Activated effector memory CD4-positive, alpha-beta T cell treated with anti-CD3 and anti-CD28 coated beads, Interleukin-2, amount 50 U/mL, for 16 hours (primary cell): ENCODE measurements at regions not wholly inside any gene's neighbourhood (a gene's known extent, or its start where the extent isn't known, plus 50 kb on each side); places are given as distances from the start of the nearest gene placed in this dataset.

Experiments used
- DNase-seq: peaks from one replicate; pipeline ENCODE4 v3.0.0-alpha.2; 2020

DNA sequence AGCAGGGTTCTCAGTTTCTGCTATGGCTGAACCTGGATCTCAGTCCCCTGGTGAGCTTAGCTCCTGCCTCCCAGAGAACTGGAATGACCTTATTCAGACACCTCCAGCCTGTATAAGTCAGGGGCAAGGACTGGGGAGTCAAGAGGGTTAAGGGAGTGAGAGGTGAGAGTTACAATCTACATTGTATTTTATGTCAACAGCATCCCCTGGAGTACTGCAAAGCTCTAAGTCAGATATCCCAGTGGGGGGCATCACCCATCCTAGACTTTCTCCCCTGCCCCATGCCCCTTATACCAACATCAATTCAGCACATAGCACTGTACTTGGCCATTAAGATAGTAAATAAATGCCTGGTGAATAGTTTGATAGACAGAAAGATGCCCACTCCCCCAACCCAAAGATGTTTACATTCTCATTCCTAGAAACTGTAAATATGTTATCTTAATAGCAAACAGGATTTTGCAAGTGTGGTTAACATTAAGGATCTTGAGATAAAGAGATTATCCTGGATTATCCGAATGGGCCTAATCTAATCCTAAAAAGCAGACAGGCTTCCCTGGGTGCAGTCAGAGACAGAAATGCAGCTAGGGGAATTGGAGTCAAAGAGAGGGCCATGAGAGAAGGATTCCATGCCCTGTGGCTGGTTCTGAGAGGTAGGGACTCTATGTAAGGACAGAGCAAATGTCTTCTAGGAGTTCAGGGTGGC lies 132.3 kb upstream of the RASGRP1 start:
- DNase-seq: no peak

DNA sequence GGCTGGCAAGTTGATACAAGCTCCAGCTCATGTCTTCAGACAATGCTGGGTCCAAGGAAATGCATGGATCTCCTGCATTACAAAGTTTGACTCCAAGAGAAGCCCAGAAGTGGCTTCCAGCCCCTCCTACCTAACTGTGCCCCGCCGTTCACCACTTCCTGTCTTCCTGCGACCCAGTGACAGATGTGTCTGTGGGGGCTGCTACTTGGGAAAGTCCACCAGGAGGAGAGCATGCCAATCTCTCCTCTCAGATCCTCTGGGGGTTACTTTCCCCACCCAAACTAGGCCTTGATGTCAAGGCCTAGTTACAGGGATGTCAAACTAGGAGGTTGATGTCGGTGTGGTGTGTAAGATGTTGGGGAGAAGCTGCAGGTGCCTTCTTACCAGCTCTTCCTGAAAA lies 133.6 kb upstream of the RASGRP1 start:
- peak; percentile 76 for DNase-seq

DNA sequence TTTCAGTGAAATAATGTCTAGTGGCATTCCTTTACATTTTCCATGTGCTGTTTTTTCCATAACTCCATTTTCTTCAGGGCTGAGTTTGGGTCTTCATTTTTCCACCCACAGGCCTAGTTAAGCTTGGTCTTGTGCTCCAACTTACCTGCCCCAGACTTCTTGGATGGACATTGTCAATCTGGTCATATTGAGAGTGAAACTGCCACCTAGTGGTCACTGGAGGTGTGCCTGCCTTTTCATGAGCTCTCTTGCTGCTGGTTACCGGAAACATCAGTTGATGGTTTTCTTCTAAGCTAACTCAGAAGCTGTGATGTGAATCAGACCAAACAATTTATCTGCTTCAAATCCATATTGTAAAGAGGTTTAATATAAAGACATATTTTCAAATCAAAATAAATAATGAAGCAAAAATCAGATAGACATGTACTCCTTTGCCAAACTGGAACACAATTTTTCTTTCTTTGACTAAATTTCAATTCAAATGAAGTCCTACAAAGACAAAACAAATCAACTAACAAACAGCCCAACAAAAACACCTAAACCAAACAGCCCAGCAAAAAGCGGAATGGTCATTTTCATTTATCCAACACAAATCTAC lies 135.1 kb upstream of the RASGRP1 start:
- peak; percentile 86 for DNase-seq

DNA sequence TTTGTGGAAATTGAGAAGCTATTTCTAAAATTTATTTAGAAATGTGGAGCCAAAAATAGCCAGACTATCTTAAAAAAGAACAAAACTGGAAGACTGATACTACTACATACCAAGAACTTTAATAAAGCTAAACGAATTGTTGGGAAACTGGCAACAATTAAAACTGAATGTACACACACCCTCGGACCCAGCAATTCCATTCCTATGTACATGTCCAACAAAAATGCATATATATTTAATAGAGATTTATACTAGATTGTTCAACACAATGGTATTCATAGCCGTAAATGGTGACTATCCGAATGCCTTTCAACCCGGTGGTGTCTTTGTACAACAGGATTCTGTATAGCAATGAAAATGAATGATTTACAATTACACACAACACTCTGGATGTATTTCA lies 136.5 kb upstream of the RASGRP1 start:
- DNase-seq: no peak

DNA sequence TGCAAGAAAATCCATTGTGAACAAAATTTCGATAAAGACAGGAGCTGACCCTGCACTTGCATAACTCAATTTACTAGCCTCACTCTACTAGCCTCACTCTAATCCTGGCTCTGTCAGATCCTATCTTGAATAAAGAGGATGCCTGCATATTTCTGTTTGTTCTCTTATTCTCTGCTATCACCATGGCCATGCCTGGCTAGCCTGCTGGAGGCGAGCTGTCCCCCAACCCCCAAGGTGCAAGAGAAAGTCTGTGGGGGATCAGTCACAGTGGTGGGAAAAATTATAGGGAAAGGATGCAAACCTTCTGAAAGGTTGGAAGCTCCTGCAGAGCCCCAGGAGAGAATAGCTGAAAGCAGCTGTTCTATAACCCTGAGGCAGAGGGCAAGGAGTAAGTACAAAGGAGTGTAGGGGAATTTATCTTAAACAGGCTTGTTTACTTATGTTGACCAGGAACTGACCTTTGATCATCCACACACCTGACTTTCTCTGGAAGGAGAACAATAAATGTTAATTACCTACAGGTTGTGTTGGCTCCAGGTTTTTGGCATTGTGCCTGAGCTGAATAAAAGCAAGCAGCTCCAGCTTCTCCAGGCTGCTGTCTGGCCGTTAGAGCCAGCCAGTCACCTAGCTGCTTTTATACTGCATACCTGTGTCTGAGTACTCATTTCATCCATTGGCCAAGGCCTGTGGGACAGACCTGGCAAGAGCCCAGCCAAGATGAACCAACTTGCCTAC lies 137.7 kb upstream of the RASGRP1 start:
- no peak for DNase-seq

DNA sequence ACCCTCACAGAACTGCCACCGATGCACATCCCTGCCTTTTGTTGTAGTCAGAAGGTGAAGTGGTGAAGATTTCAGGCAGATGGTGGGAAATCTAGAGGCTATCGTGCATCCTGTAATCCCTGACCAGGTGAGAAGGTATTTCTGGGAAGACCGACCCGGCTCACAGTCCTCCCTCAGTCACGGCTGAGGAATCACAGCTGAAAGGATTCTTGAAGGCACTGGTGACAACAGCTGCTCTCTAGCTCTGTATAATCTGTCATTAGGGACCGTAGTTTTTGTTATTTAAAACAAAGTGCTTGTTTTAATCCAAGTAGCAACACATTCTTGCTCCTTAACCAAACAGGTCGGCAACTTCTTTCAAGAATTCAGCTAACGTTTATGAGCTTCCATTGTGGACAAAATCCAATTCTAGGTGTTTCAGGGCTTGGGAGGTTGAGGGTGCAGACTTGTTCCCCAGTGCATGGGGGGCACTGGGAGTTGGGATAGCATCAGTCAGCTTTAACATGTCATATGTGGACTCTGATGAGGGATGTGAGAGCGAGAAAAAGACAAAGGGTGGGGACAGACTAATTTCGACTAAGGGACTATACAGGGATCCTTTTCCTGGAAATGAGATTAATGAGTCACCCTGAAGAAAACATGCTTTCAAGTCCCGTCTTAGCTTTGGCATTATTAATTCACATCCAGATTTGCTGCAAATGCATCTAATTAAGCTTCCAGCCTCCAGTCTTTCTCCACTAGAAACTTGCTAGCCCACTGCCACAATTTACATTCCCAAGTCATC lies 141.0 kb upstream of the RASGRP1 start:
- DNase-seq: no peak

DNA sequence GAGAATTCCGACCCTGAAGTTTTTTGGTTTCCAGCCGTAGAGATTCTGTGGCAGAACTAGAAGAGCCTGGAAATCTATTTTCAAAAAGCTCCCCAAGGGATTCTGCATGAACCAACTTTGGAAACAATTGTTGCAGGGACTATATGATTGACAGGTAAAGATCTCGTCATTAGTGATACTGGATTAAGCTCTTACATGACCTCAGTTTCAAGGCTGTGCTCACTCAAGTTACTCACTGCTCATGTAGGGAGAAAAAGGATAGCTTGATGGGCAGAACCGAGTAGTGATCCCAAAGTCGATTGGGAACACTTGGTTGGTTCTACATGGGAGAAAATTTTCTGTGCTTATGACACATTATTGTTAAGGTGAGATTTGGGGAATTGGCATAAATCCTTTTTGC lies 142.3 kb upstream of the RASGRP1 start:
- DNase-seq: no peak

DNA sequence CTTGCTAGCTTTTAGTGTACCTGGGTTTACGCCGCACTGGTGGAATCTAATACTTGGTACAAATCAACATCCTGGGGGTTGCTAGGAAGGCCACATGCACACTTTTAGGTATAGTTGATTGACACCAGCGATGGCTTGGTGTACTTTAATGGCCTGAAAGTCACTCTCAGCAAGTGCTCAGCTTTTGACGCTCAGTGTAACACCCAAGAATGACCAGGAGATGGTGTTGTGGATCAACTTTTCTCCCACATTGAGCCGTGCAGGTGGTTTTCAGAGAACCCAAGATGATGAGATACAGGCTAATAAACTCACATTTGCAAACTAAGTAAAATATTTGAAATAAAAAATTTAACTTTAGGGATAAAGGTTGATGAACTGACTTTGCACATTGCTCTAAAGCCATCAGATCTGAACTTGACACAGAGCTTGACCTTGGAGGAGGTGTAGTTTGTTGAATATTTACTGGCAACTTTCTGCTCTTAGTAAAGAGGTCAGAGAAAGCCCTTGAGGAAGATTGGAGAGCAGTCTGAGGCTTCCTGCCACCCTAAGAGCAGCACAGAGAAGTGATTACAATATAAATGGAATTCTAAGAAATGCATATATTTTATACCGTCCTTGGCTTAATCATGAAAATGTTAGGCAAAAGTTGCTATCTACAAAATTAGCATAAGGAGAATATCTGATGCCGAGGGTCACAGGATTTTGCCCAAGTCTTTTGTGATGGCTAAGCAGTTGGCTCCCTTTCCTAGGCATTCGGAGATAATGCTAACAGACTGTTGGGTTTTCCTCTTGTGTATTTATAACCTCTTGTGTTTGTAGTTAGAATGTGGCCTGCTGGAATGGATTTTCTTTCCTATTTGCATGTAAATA lies 143.4 kb upstream of the RASGRP1 start:
- DNase-seq: peak; percentile 72

DNA sequence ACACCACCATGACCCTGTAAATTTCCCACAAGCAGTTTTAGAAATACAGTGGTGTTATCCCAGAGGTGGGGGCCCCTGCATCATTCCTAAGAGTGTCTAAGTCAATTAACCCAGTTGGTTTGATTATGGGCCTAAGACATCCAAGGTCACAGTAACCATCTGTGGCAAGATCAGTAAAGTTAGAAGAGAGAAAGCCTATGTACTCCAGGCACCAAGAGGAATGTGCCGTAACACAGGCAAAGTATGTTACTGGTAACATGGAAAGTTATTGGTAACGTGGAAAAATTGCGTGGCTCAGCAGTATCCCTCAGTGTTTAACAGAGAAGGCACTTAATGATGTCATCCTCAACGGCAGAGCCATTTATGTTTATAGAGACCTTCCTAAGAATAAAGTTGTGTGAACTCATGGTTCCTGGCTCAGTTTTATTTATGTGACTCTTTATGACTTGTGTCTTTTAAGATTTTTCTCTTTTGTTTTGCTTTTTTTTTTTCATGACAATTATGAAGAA lies 144.1 kb upstream of the RASGRP1 start:
- DNase-seq: no peak

DNA sequence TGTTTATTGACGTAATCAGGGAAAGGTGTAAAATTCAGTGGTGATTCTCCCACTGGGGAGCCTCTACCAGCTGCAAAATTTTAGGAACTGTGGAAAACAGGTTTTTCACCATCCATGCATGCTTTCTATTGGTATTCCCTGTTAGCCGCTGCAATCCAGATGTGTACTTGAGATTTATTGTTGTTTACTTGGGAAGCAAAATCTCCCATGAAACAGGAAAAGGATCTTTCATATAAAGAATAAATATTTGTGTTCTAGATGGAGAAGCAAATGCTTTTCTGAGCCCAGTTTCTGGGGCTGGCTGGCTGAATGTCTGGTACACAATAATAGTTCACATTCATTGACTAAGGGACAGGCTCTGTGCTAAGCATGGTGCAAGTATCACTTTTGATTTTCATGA lies 144.6 kb upstream of the RASGRP1 start:
- DNase-seq: no peak

DNA sequence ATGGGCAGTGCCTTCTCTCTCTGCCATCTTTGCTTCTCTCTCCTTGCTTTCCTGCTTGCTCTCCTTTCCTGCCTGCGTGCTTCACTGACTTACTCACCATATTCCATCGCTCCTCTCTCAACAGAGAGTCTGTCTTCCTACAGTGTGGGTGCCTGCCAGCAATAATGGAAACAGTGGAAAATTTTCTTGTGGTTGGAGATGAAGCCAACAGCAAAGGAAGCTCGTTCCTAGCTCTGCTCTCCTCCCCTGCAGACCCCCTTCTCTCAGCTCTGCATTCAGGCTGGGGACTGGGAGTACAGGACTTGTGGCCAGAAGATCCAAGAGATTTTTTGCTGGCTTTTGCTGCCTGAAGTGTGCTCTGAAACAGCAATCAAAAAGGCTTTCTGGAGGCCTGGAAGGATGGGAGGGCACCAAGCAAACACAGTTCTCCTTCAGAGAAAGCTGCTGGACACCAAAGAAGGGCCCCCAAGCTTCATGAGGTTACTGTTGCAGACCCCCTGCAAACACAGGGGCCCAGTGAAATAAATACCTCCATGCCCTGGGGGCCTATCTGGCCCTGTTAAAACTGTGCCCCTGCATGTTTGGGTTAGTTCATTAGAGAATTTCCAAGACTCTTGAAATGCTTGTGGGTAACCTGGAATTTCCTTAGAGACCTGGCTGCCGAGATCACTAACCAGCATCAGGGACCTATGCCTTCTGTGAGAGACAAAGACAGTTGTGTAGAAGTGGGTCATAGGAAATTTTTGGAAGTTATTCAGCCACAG lies 149.9 kb upstream of the RASGRP1 start:
- no peak for DNase-seq

DNA sequence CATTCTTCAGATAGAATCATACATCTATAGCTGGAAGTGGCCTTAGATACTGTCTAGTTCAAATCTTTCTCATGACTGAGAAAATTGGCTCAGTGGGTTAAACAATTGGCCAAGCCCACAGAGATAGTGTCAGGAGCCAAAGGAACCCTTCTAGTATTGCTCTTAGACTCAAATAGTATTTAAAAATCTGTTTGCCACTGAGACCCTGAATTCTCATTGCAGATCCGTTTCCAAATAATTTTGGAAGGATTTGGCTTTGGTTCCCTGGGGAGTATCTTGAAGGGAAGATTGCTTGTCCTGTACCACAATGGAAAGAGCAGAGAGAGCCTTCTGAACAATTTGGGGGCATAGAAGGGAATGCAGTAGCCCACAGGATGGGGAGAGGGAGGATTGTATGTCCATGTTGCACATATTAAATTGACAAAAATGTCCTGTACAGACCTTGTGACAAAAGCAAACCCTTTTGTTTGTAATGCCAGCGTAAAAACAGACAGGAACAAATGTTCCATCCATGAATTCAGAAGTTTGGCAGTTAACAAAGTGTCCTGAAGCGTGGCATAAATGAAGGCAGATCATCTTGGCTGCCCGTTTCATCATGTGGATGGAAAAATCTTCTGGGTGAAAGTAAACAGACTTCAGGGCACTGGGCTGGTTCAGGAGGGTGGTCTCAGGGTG lies 156.4 kb upstream of the RASGRP1 start:
- DNase-seq: no peak

DNA sequence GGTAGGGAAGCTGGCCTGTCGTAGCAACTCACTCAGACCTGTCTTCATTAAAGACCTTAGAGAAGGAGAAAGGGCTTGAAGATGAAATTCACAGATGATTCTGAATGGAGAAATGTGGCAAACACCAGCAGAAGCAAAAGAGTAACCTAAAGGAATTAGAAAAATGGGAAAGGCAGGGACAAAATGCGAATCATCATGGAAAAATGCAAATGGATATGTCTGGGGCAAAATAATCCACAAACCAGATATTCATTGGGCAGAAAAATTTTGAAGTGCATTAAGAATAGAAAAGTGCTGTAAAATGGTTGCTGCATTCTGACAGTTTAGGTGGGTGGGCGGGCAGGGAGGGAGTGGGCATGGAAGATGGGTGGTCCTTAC lies 156.9 kb upstream of the RASGRP1 start:
- no peak for DNase-seq

DNA sequence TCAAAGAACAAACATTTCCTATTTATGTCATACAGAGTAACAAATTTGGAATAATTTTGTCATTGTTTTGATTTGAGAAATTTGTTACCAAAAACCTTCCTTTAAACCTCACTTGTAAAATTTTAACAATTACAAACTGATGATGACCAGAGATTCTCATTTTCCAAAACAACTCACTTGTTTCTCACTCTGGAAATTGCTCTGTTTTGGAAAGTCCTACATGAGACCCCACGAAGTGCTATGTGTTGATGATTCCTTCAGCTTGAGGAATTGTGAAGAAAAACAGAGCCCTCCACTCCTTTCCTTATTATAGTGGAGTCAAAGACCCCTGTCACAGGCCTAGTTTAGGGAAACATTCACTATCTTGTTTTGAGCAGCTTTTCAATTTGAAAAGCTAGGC lies 157.6 kb upstream of the RASGRP1 start:
- no peak for DNase-seq

DNA sequence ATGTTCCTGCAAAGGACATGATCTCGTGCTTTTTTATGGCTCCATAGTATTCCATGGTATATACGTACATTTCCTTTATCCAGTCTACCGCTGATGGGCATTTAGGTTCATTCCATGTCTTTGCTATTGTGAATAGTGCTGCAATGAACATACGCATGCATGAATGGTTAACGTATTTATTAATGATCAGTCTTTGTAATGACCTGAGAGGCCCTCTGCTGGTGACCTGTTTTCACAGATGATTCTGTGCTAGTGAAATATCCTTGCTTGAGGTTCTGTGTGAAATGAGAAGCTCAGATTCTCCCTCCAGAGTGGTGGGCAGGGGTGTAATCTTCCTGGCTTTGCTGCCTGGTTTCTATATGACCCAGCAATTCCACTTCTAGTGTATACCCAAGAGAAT lies 160.2 kb upstream of the RASGRP1 start:
- DNase-seq: no peak

DNA sequence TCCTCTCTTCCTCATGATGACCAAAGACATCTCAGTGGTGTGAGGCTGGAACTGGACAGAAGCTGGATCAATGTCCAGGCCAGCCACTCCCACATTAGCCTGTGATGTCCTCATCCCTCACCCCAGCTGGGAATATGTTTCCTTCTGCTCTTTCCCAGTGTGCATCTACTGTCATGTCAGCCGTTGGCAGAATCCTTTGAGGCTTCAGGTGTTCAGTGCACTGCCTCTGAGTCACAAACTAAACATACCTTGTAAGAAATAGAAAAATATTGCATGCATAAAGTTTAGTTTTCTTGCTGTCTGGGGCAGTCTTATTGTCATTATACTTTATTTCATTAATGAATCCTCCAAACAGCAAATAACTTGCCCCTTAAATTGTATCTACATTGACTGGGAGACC lies 161.6 kb upstream of the RASGRP1 start:
- DNase-seq: no peak

DNA sequence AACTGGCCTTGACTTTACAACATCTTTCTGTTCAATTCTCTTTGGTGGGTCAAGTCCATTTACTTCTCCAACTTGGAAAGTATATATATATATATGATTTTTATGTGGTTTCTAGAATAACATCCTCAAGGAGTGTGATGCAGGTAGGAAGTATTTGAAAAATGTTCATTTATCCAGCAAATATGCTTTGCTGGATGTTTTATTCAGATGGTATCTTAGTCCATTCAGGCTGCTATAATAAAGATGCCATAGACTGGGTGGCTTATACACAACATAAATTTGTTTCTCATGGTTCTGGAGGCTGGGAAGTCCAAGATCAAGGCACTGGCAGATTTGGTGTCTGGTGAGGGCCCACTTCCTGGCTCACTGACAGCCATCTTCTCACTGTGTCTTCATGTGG lies 168.7 kb upstream of the RASGRP1 start:
- DNase-seq: no peak

DNA sequence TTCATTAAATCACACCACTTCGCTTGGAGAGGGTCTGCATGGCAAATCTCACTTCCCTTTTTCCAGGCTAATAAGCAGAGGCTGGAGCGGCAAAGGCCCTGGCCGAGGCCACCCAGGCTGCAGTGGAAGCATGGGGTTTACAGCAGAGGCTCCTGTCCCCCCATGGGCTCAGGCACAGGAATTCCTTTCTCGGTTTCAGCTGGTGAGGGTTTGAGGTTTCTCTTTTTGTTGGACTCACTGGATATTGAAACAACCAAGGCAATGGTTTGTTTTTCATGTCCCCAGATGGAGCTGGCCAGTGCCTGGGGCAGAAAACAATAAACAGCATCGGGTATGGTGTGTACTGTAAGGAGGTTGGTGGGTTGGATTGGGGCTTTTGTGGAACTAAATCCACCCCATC lies 175.6 kb upstream of the RASGRP1 start:
- no peak for DNase-seq

DNA sequence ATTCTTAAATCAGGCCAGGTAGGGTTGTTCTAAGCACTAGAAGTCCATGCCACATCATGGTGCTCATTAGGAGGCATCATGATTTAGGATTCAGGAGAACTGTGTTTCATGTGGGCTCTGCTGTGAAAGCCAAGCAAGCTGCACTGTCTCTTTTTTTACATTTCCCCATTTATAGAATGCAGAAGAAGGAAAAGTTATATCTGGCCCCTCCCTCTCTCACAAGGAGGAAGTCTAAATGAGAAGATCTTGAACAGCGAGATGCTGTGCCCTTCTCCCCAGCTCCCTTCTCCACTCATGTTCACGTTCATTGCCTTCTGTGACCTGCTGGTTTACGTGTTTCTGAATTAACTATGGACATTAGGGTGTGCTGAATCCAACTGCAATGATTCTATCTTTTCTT lies 178.5 kb upstream of the RASGRP1 start:
- no peak for DNase-seq

DNA sequence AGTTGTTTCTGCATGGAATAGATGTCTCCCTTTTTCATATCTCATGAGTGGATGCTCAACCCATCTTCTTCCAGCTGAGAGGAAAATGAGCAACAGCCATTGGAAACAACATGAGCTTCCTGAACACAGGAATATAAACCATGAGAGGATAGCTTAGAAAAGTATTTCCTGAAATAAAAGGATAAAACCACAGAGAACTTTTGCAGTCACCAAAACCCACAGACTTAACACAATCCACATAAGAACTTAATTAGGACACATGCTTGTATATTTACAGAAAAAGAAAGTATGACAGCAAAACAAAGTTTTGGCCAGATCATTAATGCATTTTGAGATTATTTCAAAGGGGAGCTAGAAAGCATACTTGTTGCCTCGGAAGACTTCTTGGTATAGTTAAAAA lies 180.5 kb upstream of the RASGRP1 start:
- DNase-seq: no peak

DNA sequence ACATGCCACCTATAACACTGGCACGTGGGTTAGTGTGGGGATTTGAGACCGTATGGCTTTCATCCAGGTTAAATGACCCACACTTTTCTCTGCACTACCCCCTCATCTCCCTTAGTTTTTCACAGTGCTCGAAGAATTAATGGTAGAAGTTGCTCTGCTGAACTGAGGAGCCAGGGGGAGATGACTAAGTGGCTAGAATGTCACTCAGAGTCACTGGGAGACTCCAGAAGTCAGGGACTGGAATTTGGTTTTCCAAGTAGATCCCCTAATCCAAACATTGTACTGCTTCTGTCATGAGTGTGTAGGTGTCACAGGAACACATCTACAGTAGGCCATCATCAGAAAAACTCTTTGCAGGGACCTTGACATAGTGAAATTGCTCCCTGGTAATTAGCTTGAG lies 181.0 kb upstream of the RASGRP1 start:
- no peak for DNase-seq
